K562 (cell line): ENCODE measurements at regions not wholly inside any gene's neighbourhood (a gene's known extent, or its start where the extent isn't known, plus 50 kb on each side); places are given as distances from the start of the nearest gene placed in this dataset.

ENCODE experiments used
- CBX2 ChIP-seq: fragments of 200-600 bp; sonication (generic); IDR thresholded peaks from one replicate; pipeline ENCODE4 v1.6.1; 2012; ENCODE audit warnings: mild to moderate bottlenecking, low read length, inconsistent platforms; ENCODE audit not compliant: insufficient read depth, poor library complexity, severe bottlenecking
- EP300 ChIP-seq: IDR thresholded peaks from 2 replicates; pipeline ENCODE4 v1.6.1; 2012; ENCODE audit warnings: low read length, improper control_type of control experiment
- KLF1 ChIP-seq: fragments of 450-650 bp; IDR thresholded peaks from 2 replicates; pipeline ENCODE4 v1.6.1; 2016; ENCODE audit warnings: missing genetic modification characterization, missing compliant biosample characterization
- SMARCA4 ChIP-seq: fragments of 450-650 bp; IDR thresholded peaks from 2 replicates; pipeline ENCODE4 v1.6.1; 2016
- THRAP3 ChIP-seq: fragments of 450-650 bp; IDR thresholded peaks from 2 replicates; pipeline ENCODE4 v1.6.1; 2016; ENCODE audit warnings: mild to moderate bottlenecking, inconsistent platforms, borderline replicate concordance
- TF ChIP-seq, protein P1 (sequence below): fragments of 200-800 bp; sonication (Bioruptor generic); IDR thresholded peaks from 2 replicates; pipeline ENCODE4 v1.6.1; 2017; ENCODE audit warnings: missing genetic modification characterization, missing compliant biosample characterization
- TF ChIP-seq, protein P2 (sequence below), 2 experiments: fragments of 450-650 bp in 1 of 2; sonication (generic) in 1 of 2; formaldehyde crosslinking in 1 of 2; IDR thresholded peaks; 2 replicates each; pipeline versions ENCODE4 v1.7.1 to v1.9.0; 2016 to 2022; ENCODE audit warnings: inconsistent platforms in 1 of 2, mild to moderate bottlenecking in 1 of 2, missing genetic modification reagents in 1 of 2
- TF ChIP-seq, protein P3 (sequence below): sonication (generic); formaldehyde crosslinking; IDR thresholded peaks from 2 replicates; pipeline ENCODE4 v1.8.0; 2022; ENCODE audit warnings: mild to moderate bottlenecking, low read depth, missing genetic modification reagents
- TF ChIP-seq, protein P4 (sequence below), 3 experiments: IDR thresholded peaks in 2 of 3; conservative IDR thresholded peaks in 1 of 3; 2 replicates each; pipeline ENCODE4 v1.5.1; 2011 to 2012; ENCODE audit warnings: low read length in 3 of 3, mild to moderate bottlenecking in 3 of 3, control low read depth in 2 of 3, improper control_type of control experiment in 1 of 3, inconsistent platforms in 1 of 3, low read depth in 1 of 3, mixed read lengths in 1 of 3, moderate library complexity in 1 of 3; ENCODE audit not compliant: insufficient read depth in 2 of 3
- TF ChIP-seq, protein P5 (sequence below), 2 experiments: fragments of 450-650 bp in 1 of 2; sonication (generic) in 1 of 2; formaldehyde crosslinking in 1 of 2; IDR thresholded peaks in 1 of 2; conservative IDR thresholded peaks in 1 of 2; 2 replicates each; pipeline versions ENCODE4 v1.6.1 to v1.8.1; 2016 to 2023; ENCODE audit warnings: mild to moderate bottlenecking in 2 of 2, moderate library complexity in 2 of 2, inconsistent platforms in 1 of 2, missing genetic modification reagents in 1 of 2

DNA sequence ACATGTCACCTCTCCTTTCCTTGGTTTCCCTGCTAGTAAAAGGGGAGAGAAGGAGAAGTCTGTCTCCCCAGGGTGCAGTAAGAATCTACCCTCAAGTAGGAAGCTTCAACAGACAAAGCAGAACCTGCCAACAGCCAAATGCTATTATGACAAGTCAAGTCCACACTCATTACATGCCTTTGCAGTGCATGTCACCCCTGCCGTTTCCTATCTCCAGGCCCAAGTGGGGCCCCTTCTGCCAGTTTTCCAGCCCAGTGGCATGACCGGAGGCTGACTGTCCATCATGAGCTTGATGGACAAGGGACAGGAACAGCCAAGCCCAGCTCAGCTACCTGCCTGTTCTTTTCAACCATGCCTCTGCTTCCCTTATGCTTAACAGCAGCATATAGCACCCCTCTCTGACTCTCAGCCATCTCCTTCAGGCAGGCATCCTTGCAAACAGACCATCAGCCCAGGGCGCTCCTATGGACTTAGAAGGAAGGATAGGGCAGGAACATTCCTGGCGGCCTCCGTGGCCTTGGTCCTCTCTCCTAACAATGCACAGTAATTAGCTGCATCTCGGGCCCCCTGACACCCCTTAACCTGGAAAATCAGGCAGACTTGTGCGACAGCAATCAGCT, 107.2 kb upstream of the RAD23B start:
- no peak for TF ChIP-seq EP300
- TF ChIP-seq, protein P1, sequence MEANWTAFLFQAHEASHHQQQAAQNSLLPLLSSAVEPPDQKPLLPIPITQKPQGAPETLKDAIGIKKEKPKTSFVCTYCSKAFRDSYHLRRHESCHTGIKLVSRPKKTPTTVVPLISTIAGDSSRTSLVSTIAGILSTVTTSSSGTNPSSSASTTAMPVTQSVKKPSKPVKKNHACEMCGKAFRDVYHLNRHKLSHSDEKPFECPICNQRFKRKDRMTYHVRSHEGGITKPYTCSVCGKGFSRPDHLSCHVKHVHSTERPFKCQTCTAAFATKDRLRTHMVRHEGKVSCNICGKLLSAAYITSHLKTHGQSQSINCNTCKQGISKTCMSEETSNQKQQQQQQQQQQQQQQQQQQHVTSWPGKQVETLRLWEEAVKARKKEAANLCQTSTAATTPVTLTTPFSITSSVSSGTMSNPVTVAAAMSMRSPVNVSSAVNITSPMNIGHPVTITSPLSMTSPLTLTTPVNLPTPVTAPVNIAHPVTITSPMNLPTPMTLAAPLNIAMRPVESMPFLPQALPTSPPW (CRISPR knock-in tag), result no peak
- TF ChIP-seq SMARCA4, result no peak
- TF ChIP-seq, protein P2, sequence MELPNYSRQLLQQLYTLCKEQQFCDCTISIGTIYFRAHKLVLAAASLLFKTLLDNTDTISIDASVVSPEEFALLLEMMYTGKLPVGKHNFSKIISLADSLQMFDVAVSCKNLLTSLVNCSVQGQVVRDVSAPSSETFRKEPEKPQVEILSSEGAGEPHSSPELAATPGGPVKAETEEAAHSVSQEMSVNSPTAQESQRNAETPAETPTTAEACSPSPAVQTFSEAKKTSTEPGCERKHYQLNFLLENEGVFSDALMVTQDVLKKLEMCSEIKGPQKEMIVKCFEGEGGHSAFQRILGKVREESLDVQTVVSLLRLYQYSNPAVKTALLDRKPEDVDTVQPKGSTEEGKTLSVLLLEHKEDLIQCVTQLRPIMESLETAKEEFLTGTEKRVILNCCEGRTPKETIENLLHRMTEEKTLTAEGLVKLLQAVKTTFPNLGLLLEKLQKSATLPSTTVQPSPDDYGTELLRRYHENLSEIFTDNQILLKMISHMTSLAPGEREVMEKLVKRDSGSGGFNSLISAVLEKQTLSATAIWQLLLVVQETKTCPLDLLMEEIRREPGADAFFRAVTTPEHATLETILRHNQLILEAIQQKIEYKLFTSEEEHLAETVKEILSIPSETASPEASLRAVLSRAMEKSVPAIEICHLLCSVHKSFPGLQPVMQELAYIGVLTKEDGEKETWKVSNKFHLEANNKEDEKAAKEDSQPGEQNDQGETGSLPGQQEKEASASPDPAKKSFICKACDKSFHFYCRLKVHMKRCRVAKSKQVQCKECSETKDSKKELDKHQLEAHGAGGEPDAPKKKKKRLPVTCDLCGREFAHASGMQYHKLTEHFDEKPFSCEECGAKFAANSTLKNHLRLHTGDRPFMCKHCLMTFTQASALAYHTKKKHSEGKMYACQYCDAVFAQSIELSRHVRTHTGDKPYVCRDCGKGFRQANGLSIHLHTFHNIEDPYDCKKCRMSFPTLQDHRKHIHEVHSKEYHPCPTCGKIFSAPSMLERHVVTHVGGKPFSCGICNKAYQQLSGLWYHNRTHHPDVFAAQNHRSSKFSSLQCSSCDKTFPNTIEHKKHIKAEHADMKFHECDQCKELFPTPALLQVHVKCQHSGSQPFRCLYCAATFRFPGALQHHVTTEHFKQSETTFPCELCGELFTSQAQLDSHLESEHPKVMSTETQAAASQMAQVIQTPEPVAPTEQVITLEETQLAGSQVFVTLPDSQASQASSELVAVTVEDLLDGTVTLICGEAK (IDR thresholded peaks at IDR 0.05), result no peak
- TF ChIP-seq, protein P2 (CRISPR knock-in tag; IDR thresholded peaks at IDR 0.05), result no peak
- no peak for TF ChIP-seq KLF1 (tag)
- TF ChIP-seq, protein P3, sequence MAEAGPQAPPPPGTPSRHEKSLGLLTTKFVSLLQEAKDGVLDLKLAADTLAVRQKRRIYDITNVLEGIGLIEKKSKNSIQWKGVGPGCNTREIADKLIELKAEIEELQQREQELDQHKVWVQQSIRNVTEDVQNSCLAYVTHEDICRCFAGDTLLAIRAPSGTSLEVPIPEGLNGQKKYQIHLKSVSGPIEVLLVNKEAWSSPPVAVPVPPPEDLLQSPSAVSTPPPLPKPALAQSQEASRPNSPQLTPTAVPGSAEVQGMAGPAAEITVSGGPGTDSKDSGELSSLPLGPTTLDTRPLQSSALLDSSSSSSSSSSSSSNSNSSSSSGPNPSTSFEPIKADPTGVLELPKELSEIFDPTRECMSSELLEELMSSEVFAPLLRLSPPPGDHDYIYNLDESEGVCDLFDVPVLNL (CRISPR knock-in tag), result no peak
- no peak for TF ChIP-seq THRAP3
- TF ChIP-seq, protein P4, sequence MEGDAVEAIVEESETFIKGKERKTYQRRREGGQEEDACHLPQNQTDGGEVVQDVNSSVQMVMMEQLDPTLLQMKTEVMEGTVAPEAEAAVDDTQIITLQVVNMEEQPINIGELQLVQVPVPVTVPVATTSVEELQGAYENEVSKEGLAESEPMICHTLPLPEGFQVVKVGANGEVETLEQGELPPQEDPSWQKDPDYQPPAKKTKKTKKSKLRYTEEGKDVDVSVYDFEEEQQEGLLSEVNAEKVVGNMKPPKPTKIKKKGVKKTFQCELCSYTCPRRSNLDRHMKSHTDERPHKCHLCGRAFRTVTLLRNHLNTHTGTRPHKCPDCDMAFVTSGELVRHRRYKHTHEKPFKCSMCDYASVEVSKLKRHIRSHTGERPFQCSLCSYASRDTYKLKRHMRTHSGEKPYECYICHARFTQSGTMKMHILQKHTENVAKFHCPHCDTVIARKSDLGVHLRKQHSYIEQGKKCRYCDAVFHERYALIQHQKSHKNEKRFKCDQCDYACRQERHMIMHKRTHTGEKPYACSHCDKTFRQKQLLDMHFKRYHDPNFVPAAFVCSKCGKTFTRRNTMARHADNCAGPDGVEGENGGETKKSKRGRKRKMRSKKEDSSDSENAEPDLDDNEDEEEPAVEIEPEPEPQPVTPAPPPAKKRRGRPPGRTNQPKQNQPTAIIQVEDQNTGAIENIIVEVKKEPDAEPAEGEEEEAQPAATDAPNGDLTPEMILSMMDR (IDR thresholded peaks at IDR 0.05 in 2 of 3, conservative IDR thresholded peaks at IDR 0.05 in 1 of 3; ENCODE audit: insufficient read depth in 2 of 3, low read depth in 1 of 3, low read length in 3 of 3), result no peak
- no peak for TF ChIP-seq CBX2
- TF ChIP-seq, protein P5, sequence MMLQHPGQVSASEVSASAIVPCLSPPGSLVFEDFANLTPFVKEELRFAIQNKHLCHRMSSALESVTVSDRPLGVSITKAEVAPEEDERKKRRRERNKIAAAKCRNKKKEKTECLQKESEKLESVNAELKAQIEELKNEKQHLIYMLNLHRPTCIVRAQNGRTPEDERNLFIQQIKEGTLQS (IDR thresholded peaks at IDR 0.05), result no peak
- TF ChIP-seq, protein P5 (CRISPR knock-in tag; conservative IDR thresholded peaks at IDR 0.05), result no peak
